NCI-H460 (cell line): ENCODE measurements at regions not wholly inside any gene's neighbourhood (a gene's known extent, or its start where the extent isn't known, plus 50 kb on each side); places are given as distances from the start of the nearest gene placed in this dataset.
"Not testable (repeated sequence)": the region's sequence is repeated elsewhere in the genome, so short reads cannot be mapped to it uniquely, and the experiment has no call there.

ENCODE experiments used
- DNase-seq: peaks from one replicate; pipeline ENCODE4 v3.0.0-alpha.2; 2016; ENCODE audit warnings: low read depth; ENCODE audit errors: extremely low read depth

DNA sequence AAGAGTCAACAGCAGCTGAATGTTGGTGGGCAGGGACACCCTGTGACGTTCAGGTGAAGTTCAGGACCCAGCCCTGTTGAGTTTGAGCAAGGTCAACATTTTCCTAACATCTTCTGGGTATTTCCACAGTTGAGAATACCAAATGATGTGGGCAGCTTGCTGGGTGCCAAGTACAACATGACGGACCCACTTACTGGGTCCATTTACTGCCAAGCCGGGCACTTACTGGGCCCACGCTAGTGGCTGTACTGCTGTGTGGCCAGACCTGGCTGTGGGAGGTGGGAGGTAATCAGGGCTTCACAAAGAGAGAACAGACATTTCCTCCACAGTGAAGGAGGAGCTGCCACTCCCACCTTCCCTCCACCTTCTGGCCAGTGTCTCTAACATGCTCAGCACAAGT is 99.2 kb downstream of the PSMG1 start:
- DNase-seq, result no peak

DNA sequence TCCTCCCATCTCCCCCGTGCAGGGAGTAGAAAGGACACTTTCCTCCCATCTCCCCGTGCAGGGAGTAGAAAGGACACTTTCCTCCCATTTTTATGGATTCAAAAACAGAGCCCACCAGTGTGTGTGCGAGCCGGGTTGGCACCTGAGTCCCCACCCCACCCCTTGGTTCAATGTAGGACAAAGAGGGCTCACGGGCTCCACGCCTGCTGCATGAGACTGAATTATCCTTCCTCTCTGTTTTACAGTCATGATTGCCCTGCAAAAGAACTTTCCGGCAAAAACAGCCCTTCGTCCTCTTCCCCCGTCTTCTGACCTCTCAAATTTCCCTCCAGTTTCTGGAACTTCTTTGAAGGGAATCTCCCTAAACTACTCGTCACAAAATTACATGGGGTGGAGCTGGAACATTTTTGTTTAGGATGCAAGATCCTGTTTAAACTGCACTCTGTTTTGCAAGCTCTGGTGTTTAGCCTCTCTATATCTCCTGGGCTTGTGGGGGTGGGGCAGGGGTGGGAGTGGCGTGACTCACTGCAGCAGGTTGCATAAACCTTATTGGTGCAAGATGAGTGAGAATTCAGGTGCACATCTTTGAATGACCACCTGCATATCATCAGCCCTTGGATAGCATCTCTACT is 99.8 kb downstream of the PSMG1 start:
- DNase-seq, result no peak

DNA sequence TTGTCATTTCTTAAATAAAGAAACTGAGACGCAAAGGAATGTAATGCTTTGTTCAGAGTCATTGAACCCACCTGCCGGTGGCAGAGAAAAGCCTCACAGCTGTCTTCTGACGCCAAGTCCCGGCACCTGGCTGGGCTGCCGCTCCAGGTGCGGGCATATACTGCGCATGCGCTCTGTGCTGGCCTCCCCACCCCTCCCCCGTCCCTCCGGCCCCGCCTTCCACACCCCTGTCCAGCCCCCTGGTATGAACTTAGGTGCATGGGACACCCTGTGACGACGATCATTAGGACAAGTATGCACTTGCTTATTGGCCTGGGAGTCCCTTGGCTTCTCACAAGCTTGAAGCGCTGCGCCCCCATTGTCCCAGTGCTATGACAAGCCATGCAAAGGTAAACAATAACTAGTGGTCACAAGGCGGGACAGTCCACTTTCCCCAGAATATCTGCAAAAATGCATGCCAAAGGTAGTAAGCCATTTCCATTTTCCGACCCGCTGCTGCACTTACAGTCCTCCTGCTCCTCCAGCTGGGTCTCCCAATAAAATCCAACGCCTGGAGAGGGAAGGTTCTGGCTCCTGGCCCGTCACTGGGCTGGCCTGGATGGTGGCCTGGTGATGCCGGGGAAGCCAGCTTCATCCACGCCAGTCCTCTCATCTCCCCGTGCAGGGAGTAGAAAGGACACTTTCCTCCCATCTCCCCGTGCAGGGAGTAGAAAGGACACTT is 100.4 kb downstream of the PSMG1 start:
- DNase-seq, result no peak

DNA sequence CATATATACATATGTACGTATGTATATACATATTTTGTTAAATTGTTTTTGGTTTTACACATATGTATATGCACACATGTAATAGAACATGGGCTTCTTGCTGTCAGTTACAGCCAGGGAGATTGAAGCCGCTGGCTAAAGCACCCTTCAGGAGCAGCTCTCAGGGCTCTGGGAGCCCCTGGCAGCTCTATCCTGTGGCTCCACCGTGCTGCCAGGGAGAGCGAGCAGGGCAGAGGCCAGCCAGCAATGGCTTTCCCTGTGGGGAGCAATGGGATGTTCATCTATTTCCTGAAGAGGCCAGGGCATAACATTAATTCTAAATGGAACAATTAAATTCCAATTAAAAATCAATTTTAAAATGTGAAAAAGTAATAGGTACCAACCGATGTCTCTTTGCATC is 102.9 kb downstream of the PSMG1 start:
- no peak for DNase-seq

DNA sequence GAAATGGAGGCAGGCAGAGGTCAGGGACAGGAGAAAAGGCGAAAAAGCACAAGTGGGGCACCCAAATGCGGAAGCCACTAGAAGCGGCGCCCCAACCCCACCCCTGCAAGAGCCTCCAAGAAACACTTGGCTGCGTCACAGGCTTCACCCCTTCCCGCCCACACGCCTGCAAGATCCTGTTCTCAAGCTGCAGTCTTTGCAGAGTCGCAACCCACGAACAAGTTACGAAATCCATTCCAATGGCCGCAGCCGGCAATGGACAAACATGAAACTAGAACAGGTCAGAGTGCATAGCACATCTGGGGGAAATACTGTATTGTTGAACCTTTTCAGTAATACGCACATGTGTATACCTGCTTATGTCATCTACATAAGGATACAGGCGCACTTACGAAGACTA is 103.6 kb downstream of the PSMG1 start:
- no peak for DNase-seq

DNA sequence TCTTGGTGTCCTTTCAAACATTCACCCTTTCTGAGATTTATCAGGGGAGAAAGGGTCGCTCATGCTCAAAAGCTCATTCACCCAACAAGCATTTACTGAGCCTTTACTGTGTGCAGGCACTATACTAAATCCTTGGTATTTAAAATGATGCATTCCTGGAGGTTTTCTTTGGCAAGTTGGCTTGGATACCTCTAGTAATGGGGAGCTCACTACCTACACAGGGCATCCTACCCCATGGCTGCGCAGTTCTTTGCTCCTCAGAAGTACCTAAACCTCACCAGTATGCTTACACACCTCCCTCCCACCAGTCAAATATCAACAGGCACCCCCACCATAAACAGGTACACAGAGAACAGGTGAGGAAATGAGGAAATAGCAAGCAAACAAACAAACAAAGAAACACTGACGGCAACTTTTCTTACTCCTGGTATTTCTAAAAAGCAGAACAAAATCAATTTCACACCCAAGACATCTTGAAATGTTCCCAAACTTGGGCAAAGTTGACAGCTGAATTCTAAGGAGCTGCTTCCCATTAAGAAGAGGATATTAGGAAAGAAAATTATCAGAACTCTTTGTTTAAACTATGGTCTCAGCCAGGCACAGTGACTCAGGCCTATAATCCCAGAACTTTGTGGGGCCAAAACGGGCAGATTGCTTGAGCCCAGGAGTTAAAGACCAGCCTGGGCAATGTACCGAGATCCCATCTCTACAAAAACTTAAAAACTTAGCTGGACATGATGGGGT is 104.8 kb downstream of the PSMG1 start:
- DNase-seq, result no peak

DNA sequence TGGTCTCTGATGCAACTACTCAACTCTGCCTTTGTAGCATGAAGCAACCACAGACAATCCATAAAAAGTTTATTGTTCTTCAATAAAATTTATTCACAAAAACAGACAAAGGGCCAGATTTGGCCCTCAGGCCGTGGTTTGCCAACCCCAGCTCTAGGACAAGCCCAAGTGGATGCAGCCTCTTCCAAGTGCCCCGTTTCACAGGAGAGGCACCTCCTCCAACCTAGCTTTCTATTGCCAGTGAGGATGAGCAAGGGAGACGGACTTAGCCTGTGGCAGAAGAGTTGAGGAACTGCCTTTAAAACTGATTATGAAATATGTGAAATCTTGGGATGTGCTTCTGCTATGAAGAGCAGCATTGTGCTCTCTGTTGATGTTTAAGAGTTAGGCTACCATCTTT is 105.4 kb downstream of the PSMG1 start:
- DNase-seq, result no peak

DNA sequence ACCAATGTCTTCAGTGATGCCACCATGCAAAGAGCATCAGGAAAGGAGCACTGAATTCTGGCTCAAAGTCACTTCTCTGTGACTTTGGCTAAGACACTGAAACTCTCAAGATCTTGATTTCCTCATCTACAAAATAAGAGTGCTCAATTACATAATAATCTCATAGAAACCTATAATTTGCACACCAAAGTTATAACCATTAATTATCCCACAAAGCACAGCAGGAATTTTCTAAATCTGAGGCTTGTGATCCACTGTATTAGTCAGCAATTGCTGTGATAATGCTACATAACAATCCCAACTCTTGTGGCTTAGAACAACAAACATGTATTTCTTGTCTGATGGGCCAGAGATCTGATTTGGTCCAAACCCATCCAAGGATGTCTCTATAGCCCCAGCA is 108.7 kb downstream of the PSMG1 start:
- DNase-seq, result no peak

DNA sequence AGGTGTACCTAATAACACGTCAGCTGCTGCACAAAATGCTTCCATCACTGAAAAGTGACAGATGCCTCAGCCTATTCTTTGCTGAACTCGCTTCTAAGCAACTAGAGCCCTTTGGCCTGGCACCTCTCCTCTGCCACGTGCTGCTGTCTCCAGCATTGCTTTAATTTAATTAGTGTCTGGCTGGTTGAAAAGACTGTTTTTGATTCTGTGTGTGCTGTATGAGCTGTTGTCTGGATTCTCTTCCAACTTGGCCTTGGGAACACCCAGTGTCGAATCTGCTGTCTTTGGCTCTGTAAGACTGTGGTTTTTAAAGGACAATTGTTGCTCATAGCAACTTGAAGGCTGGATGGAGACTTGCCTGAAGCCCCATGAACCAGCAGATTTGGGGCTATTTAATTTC is 109.5 kb downstream of the PSMG1 start:
- DNase-seq, result no peak

DNA sequence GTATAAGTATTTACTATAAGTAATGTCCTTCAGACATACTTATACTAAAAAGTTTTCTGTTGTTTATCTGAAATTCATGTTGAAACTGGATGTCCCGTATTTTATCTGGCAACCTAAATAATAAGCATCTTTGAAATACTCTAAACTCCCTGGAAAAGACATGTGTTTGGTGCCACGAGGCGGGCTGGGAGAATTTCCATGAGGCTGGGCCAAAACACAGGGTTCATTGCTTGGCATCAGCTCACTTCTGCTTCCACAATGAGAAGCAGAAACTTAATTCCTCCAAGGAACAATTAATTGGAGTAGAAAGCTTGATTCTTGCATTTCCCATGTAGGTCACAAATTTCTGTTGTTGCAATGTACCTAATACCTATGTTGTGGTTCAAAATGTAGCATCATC is 110.2 kb downstream of the PSMG1 start:
- DNase-seq, result no peak

DNA sequence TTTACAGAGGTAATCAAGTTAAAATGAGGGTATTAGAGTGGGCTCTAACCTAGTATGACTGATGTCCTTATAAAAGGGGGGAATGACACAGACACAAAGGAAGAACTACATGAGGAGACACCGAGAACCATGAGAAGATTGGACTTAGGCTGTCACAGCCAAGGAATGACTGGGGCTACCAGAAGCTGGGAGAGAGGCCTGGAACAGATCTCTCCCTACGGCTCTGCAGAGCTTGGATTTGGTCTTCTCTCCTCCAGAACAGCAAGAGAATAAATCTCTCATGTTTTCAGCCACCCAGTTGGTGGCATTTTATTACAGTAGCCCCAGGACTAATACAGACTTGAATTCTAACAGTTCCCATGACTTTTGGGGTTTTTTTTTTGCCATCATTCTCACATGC is 110.8 kb downstream of the PSMG1 start:
- DNase-seq, result no peak

DNA sequence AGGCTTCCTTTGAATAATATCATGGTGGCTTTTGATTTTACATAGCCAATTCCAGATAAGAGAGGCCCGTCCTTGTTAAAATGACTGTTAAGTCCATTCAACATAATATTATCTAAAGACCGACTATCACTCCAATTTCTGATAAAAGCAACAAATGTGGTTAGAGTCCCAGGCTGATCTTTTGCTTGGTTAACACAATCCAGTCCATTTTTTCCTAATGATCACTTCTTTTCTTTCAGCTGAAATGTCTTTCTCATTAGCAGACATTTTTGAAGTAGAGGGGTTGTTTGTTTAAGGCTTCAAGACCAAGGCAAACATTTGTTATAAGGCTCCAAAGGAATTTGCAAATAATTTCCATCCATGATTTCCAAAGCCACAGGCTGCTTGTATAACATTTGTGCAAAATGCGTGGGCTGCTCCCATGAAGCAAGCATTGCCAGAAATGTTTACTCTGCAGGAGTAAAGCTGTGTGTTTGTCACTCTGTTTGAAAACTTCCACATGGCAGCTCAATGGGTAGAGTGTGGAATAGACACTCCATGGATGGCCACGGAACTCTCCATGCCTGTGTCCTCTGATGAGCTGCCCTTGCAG is 111.5 kb downstream of the PSMG1 start:
- DNase-seq, result no peak

DNA sequence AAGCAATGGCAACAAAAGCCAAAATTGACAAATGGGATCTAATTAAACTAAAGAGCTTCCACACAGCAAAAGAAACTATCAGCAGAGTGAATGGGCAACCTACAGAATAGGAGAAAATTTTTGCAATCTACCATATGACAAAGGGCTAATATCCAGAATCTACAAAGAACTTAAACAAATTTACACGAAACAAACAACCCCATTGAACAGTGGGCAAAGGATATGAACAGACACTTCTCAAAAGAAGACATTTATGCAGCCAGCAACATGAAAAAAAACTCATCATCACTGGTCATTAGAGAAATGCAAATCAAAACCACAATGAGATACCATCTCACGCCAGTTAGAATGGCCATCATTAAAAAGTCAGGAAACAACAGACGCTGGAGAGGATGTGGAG is 113.4 kb downstream of the PSMG1 start:
- not testable (repeated sequence) for DNase-seq

DNA sequence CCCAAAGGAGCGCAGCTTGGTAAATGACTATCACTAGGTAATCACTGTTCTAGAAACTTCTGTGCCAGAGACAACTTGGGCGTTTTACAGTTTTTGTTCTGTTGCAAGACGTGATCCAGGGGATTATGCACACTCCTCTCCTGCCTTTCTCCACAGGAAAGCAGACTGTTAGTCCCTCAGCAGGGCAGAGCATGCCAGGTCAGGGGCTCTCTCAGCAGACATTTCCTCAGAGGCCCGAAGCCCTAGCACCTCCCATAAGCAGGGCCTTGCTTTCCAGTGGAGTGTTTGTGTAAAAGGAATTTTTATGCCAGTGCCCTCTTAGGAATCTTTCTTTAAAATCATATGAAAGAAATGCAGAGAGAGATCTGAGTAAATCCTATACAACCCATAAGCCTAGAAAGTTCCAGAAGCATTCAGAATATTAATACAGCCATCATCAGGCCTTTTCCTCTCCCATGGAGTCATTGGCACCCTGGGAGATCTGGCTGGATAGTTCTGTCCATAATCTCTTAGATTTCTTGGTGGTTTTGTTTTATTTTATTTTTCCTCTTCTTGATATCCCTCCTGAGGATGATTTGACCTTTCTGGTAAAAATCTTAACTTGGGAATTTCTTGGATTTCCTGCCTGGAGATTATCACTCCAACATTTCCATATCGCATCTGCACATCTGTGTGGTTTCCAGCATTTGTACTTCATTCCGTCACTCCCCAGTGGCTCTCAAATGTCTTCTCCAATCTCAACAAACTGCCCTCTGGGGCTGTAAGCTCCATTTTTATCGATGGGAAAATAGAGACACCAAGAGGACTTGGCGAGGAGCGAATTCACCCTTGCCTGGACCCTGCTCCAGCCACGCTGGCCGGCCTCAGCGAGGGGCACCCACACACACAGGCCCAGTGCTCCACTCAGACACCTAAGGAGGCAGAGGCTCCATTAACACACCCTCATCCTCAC is 116.1 kb downstream of the PSMG1 start:
- DNase-seq, result no peak

DNA sequence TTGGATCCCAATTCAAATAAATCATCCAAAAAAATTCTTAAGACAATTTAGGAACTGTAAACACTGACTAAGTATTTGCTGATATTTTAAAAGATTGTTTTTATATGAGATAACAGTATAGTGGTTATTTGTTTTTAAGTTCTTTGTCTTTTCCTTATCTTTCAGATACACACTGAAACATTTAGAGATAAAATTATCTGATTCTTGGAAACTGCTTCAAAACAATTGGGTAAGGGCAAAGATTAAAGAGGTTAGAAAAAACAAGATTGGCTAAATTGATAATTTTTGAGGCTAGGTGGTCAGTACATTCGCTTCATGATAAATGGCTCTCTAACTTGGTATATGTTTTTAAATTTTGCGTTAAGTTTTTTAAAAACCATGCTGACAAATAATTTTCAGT is 117.3 kb downstream of the PSMG1 start:
- no peak for DNase-seq

DNA sequence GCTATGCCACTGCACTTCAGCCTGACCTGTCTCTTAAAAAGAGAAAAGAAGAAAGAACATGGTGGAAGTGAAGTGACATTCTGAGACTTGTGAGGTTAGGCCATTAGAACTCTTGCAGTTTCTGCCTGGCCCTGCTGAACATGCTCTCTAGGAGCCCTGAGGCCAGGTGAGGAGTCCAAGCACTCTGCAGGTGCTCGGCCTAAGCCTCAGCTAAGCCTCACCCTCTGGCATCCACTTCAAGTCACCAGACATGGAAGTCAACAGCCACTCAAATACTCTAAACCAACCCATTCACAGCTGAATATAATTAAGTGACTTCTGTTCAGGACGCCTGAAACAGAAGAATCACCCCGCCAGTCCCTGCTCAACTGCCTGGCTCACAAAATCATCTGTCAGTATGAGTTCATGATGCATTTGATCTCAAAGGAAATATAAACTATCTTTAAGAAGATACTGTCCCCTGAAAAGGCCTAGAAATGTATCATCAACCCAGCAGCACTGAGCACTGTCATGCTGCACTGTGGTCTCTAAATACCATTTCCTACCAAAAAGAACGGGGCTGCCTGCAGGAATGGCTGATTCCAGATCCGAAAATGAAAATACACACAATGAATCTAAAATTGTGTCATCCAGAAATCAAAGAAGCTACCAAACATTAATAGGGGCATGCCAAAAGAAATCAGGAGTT is 118.8 kb downstream of the PSMG1 start:
- DNase-seq, result no peak

DNA sequence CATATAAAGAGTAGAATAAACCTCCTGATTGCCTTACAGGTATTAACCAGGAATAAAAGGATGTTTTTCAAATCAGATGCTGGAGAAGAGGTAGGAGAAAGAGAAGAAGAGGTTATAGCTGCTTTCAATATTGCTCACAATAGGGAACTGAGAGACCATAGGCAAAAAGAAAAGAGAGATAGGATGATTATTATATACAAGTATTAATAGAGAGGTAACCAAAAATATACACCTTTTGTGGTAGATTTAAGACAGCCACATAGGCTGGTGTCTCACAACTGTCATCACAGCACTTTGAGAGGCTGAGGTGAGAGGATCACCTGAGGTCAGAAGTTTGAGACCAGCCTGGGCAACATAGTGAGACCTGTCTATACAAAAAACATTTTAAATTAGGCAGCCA is 119.7 kb downstream of the PSMG1 start:
- no peak for DNase-seq

DNA sequence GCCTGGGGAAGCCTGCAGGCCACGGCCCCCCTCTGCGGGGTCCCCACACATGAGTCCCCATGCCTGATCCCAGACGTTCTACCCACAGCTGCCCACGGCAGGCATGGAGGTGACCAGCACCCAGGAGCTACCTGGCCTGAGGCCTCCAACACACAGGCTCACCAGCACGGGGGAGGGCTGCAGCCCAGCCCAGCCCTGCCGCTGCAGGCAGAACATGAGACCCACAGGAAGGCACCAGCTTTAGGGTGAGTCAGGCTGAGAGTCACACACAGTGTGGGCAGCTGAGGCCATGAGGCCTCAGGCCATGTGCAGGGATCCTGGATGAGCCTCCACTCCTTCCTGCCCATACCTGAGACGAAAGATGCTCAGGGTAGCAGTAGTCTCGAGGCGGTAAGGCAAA is 121.1 kb downstream of the PSMG1 start:
- DNase-seq, result no peak

DNA sequence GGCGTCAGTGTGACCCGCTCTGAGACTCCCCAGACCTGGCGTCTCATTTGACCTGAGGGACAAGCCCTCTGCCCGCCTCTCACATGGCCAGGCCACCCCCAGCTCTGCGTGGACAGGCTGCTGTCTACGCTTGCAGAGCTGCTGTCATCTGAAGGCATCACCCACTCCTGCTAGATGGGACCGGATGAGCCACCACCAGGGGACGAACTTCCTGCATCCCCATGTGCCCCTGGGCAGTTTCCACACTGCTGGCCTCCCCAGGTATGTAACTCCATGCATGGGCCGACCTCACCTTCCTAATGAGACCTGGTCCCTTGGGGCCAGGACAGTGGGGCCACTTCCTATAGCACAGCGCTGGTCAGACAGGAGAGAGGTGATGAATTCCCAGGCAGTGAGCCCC is 121.5 kb downstream of the PSMG1 start:
- DNase-seq, result no peak

DNA sequence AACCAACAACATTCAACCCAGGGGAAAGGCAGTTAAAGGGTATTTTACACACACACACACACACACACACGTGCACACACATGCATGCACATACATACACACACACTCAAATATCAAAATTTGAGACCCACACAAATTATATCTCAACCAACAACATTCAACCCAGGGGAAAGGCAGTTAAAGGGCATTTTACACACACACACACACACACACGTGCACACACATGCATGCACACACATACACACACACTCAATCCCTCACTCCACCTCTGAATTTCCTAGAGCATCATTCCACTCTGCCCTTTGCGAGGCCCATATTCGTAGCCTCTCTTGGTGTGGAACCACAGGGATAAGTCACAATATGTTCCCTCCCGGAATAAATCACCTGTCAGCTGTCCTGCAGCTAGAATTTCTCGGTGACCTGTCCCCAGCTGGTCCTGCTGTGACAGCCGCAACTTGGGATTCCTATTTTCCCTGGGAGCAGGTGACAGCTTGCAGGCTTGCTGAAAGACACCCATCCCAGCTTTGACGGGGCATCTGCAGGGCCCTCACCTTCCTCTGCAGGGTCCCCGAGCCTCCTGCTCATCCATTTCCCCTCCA is 122.7 kb downstream of the PSMG1 start:
- DNase-seq, result no peak
